ENCODE measurements at regions not wholly inside any gene's neighbourhood (a gene's known extent, or its start where the extent isn't known, plus 50 kb on each side); places are given as distances from the start of the nearest gene placed in this dataset.

- no peak overlapping the region for H3K27ac Mint-ChIP-seq
- no peak overlapping the region for H3K9ac ChIP-seq (ENCODE audit: insufficient read depth, low read length, poor library complexity, severe bottlenecking)
- no peaks in the 10 kb centered on the region for H3K27me3 ChIP-seq (ENCODE audit: control insufficient read depth in 2 of 2, insufficient read depth in 2 of 2, low read length in 2 of 2)
- no peaks in the 10 kb centered on the region for H3K4me1 ChIP-seq (ENCODE audit: control insufficient read depth in 1 of 2, insufficient read depth in 2 of 2, low read length in 2 of 2)
- H4K20me1 ChIP-seq (ENCODE audit: insufficient read depth, low read length) = no peaks in the 10 kb centered on the region
- H3K79me2 ChIP-seq (ENCODE audit: insufficient read depth, low read length) = no peaks in the 10 kb centered on the region
- peaks cover 7% of the 10 kb centered on the region in 2 donors for H3K9me3 ChIP-seq (replicated peaks in 1 of 2; ENCODE audit: control insufficient read depth in 1 of 2, insufficient read depth in 1 of 2, low read length in 2 of 2)
- no peak overlapping the region for H3K27ac ChIP-seq (ENCODE audit: low read depth in 1 of 2, low read length in 2 of 2)
- H3K4me3 Mint-ChIP-seq = no peak overlapping the region
- 86% methylated on average over 2 of the region's 3 CpGs for WGBS (ENCODE audit: insufficient coverage)
- no peak overlapping the region for H2AFZ ChIP-seq (ENCODE audit: insufficient read depth, low read depth, low read length, poor library complexity, severe bottlenecking)
- TF ChIP-seq CTCF (IDR thresholded peaks at IDR 0.05) = no peak
- H3K36me3 Mint-ChIP-seq = no peaks in the 10 kb centered on the region
- no peak overlapping the region for H3K4me2 ChIP-seq (replicated peaks; ENCODE audit: extremely low read depth, low read length, poor library complexity, severe bottlenecking)
- H3K9me3 Mint-ChIP-seq = peaks cover 7 to 25% (median 13%) of the 10 kb centered on the region in 7 donors
- H3K27me3 Mint-ChIP-seq (ENCODE audit: low read depth in 3 of 3) = peaks cover 0 to 6% (median 2%) of the 10 kb centered on the region in 3 donors
- intact Hi-C loops (cut with micrococcal nuclease) = no loop called here
- no peaks in the 10 kb centered on the region for H3K36me3 ChIP-seq (replicated peaks in 1 of 2; ENCODE audit: control insufficient read depth in 1 of 2, insufficient read depth in 2 of 2, low read length in 2 of 2)
- no peak for DNase-seq
- no peaks in the 10 kb centered on the region for H3K4me1 Mint-ChIP-seq
- no peak overlapping the region for H3K4me3 ChIP-seq (replicated peaks in 1 of 3; ENCODE audit: low read depth in 2 of 3, low read length in 3 of 3)
Observed at GRCh38 chr3:72199530-72199929, 414.6 kb upstream of the PROK2 start.

DNA sequence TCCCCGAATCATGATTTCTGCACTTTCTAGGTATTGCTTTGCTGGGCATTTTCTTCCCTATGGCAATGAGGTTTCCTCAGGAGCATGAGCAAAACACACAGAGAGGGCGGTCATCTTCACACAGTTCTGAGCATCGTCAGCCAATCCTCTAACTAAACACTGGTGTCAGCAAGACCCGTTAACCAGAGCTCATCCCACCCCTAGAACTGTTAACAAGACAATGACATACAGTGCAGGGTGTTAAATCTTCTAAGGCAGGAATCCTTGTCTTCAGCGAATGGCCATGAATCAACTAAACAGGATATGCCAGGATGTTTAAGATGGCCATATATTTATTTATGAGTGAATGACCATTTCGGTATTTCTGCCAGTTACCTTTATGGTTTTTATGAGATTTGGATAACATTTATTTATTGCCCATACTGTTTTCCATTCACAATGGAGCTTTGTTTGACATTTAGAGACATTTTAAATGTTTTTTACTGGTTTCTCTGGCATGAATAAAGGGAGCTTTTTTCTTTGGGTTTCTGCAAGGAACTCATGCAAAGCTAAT lies 411.5 kb upstream of the PROK2 start:
- no peaks in the 10 kb centered on the region for H3K36me3 ChIP-seq (replicated peaks in 1 of 2; ENCODE audit: control insufficient read depth in 1 of 2, insufficient read depth in 2 of 2, low read length in 2 of 2)
- no peak overlapping the region for H3K4me2 ChIP-seq (replicated peaks; ENCODE audit: extremely low read depth, low read length, poor library complexity, severe bottlenecking)
- 81% methylated on average over 3 of the region's 6 CpGs for WGBS (ENCODE audit: insufficient coverage)
- no peaks in the 10 kb centered on the region for H3K27me3 ChIP-seq (ENCODE audit: control insufficient read depth in 2 of 2, insufficient read depth in 2 of 2, low read length in 2 of 2)
- H4K20me1 ChIP-seq (ENCODE audit: insufficient read depth, low read length) = no peaks in the 10 kb centered on the region
- no peaks in the 10 kb centered on the region for H3K79me2 ChIP-seq (ENCODE audit: insufficient read depth, low read length)
- Mint-ChIP-seq H3K36me3 (no peaks in the 10 kb centered on the region), H3K9me3 (peaks cover 7 to 19% (median 13%) of the 10 kb centered on the region in 7 donors), H3K27me3 (ENCODE audit: low read depth in 3 of 3) (peaks cover 0 to 3% (median 2%) of the 10 kb centered on the region in 3 donors), H3K4me3 (no peak overlapping the region), H3K27ac (no peak overlapping the region), H3K4me1 (no peaks in the 10 kb centered on the region)
- no peak for DNase-seq
- no peak overlapping the region for H3K4me3 ChIP-seq (replicated peaks in 1 of 3; ENCODE audit: low read depth in 2 of 3, low read length in 3 of 3)
- no peak for TF ChIP-seq CTCF (IDR thresholded peaks at IDR 0.05)
- H3K4me1 ChIP-seq (ENCODE audit: control insufficient read depth in 1 of 2, insufficient read depth in 2 of 2, low read length in 2 of 2) = no peaks in the 10 kb centered on the region
- H2AFZ ChIP-seq (ENCODE audit: insufficient read depth, low read depth, low read length, poor library complexity, severe bottlenecking) = no peak overlapping the region
- no peak overlapping the region for H3K27ac ChIP-seq (ENCODE audit: low read depth in 1 of 2, low read length in 2 of 2)
- H3K9me3 ChIP-seq (replicated peaks in 1 of 2; ENCODE audit: control insufficient read depth in 1 of 2, insufficient read depth in 1 of 2, low read length in 2 of 2) = peaks cover 7 to 10% of the 10 kb centered on the region in 2 donors
- H3K9ac ChIP-seq (ENCODE audit: insufficient read depth, low read length, poor library complexity, severe bottlenecking) = no peak overlapping the region
- intact Hi-C loops (cut with micrococcal nuclease) = no loop called here
